SK-N-SH treated with all-trans-retinoic acid at 6 μM for 48 hours (cell line): ENCODE measurements at regions not wholly inside any gene's neighbourhood (a gene's known extent, or its start where the extent isn't known, plus 50 kb on each side); places are given as distances from the start of the nearest gene placed in this dataset.

ENCODE experiments used
- ATAC-seq: fragments of 200-7000 bp; cut with Tn5 transposase; 3 replicates; pipeline ENCODE4 v1.9.1; 2020; ENCODE audit warnings: mild to moderate bottlenecking, moderate library complexity
- ARNTL ChIP-seq: fragments of 450-650 bp; formaldehyde crosslinking; IDR thresholded peaks from 2 replicates; pipeline ENCODE4 v1.5.0; 2020; ENCODE audit warnings: low read depth, mild to moderate bottlenecking, moderate library complexity, borderline replicate concordance
- BACH2 ChIP-seq: fragments of 250-450 bp; sonication (Bioruptor Pico); IDR thresholded peaks from 2 replicates; pipeline ENCODE4 v1.9.0; 2021; ENCODE audit warnings: mild to moderate bottlenecking, borderline replicate concordance
- CSDC2 ChIP-seq: fragments of 250-450 bp; sonication (Bioruptor Pico); IDR thresholded peaks from 2 replicates; pipeline ENCODE4 v1.5.0; 2020; ENCODE audit warnings: mild to moderate bottlenecking, moderate library complexity
- ESRRG ChIP-seq: fragments of 250-450 bp; sonication (Bioruptor Pico); IDR thresholded peaks from 2 replicates; pipeline ENCODE4 v1.6.1; 2021; ENCODE audit warnings: mild to moderate bottlenecking
- GLIS3 ChIP-seq: fragments of 250-450 bp; sonication (Bioruptor Pico); IDR thresholded peaks from 2 replicates; pipeline ENCODE4 v1.5.0; 2020; ENCODE audit warnings: mild to moderate bottlenecking, moderate library complexity
- ISL1 ChIP-seq: fragments of 250-450 bp; sonication (Bioruptor Pico); IDR thresholded peaks from 2 replicates; pipeline ENCODE4 v2.1.2; 2022; ENCODE audit warnings: mild to moderate bottlenecking, moderate library complexity
- PPARA ChIP-seq: fragments of 250-450 bp; sonication (Bioruptor Pico); IDR thresholded peaks from 2 replicates; pipeline ENCODE4 v1.5.0; 2020; ENCODE audit warnings: mild to moderate bottlenecking, borderline replicate concordance
- RARB ChIP-seq: fragments of 250-450 bp; sonication (Bioruptor Pico); IDR thresholded peaks from 2 replicates; pipeline ENCODE4 v1.8.0; 2021; ENCODE audit warnings: mild to moderate bottlenecking, moderate library complexity
- TCF4 ChIP-seq: fragments of 250-450 bp; sonication (Bioruptor Pico); IDR thresholded peaks from 2 replicates; pipeline ENCODE4 v1.8.0; 2021; ENCODE audit warnings: mild to moderate bottlenecking, moderate library complexity, borderline replicate concordance
- TOX ChIP-seq: fragments of 250-450 bp; sonication (Bioruptor Pico); IDR thresholded peaks from 2 replicates; pipeline ENCODE4 v1.8.0; 2021; ENCODE audit warnings: mild to moderate bottlenecking, moderate library complexity, borderline replicate concordance
- ZFP3 ChIP-seq: fragments of 250-450 bp; sonication (Bioruptor Pico); IDR thresholded peaks from 2 replicates; pipeline ENCODE4 v1.5.0; 2020; ENCODE audit warnings: mild to moderate bottlenecking, moderate library complexity
- ZFP30 ChIP-seq: fragments of 450-650 bp; formaldehyde crosslinking; IDR thresholded peaks from 2 replicates; pipeline ENCODE4 v1.5.0; 2022; ENCODE audit warnings: mild to moderate bottlenecking, moderate library complexity
- ZNF565 ChIP-seq: fragments of 450-650 bp; formaldehyde crosslinking; conservative IDR thresholded peaks from 2 replicates; pipeline ENCODE4 v1.5.0; 2020; ENCODE audit warnings: low read depth, mild to moderate bottlenecking, moderate library complexity
- ZNF70 ChIP-seq: fragments of 450-650 bp; formaldehyde crosslinking; IDR thresholded peaks from 2 replicates; pipeline ENCODE4 v1.5.0; 2020; ENCODE audit warnings: mild to moderate bottlenecking, moderate library complexity
- ZNF8 ChIP-seq: fragments of 450-650 bp; formaldehyde crosslinking; IDR thresholded peaks from 2 replicates; pipeline ENCODE4 v1.5.0; 2020; ENCODE audit warnings: mild to moderate bottlenecking, moderate library complexity
- TF ChIP-seq, protein P1 (sequence below): fragments of 250-450 bp; sonication (Bioruptor Pico); IDR thresholded peaks from 2 replicates; pipeline ENCODE4 v1.8.0; 2020; ENCODE audit warnings: mild to moderate bottlenecking, moderate library complexity, borderline replicate concordance
- TF ChIP-seq, protein P2 (sequence below): fragments of 250-450 bp; sonication (Bioruptor Pico); IDR thresholded peaks from 2 replicates; pipeline ENCODE4 v1.5.0; 2020; ENCODE audit warnings: mild to moderate bottlenecking, moderate library complexity
- TF ChIP-seq, protein P3 (sequence below): fragments of 250-450 bp; sonication (Bioruptor Pico); IDR thresholded peaks from 2 replicates; pipeline ENCODE4 v1.5.1; 2021; ENCODE audit warnings: mild to moderate bottlenecking, moderate library complexity
- TF ChIP-seq, protein P4 (sequence below): fragments of 250-450 bp; sonication (Bioruptor Pico); IDR thresholded peaks from 2 replicates; pipeline ENCODE4 v1.8.0; 2021; ENCODE audit warnings: low read depth, mild to moderate bottlenecking, moderate library complexity, borderline replicate concordance

DNA sequence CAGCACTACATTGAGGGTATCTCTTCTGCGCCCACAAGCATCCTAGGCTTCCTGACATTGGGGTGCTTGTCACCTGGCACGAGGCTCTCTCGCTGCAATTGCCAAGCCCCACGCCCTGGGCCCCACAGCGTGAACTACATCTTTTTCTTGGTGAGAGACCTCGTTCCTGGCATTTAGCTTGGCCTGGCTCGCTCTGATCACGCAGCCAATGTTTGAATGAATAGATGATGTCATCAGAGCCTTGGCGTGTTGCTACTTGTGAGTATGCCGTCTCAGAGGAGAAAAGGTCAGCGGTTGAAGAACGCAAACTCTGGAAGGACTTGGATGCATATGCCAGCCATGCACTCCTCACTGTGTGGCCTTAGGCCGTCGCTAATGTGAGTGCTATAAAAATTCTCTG lies 150.2 kb upstream of the AUTS2 start:
- ATAC-seq = no peak
- TF ChIP-seq ISL1 (CRISPR knock-in tag) (no peak), GLIS3 (CRISPR knock-in tag) (no peak), CSDC2 (CRISPR knock-in tag) (no peak)
- TF ChIP-seq, protein P1, sequence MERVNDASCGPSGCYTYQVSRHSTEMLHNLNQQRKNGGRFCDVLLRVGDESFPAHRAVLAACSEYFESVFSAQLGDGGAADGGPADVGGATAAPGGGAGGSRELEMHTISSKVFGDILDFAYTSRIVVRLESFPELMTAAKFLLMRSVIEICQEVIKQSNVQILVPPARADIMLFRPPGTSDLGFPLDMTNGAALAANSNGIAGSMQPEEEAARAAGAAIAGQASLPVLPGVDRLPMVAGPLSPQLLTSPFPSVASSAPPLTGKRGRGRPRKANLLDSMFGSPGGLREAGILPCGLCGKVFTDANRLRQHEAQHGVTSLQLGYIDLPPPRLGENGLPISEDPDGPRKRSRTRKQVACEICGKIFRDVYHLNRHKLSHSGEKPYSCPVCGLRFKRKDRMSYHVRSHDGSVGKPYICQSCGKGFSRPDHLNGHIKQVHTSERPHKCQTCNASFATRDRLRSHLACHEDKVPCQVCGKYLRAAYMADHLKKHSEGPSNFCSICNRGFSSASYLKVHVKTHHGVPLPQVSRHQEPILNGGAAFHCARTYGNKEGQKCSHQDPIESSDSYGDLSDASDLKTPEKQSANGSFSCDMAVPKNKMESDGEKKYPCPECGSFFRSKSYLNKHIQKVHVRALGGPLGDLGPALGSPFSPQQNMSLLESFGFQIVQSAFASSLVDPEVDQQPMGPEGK (CRISPR knock-in tag) = no peak

DNA sequence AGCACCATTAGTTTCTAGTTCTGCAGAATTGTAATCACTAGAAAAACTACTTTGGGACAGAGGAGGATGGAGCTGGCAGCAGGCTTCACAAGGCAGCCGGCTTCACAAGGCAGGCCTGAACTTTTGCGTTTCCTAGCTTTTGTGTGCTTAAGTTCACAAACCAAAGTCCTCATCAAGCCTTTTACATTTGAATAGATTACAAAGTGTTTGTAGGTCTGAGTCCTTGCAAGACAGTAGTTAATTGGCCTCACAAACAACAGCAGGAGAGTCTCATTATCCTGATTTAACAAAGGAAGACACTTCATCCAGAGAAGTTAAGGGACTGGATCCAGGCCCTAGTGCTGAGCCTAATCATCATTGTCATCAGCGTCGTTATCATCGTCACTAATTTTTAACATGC lies 147.8 kb upstream of the AUTS2 start:
- no peak for ATAC-seq
- no peak for TF ChIP-seq ESRRG (CRISPR knock-in tag)
- no peak for TF ChIP-seq ZNF70 (CRISPR knock-in tag)
- TF ChIP-seq ZFP3 (CRISPR knock-in tag) = no peak
- TF ChIP-seq ZNF8 (CRISPR knock-in tag) = no peak
- TF ChIP-seq, protein P2, sequence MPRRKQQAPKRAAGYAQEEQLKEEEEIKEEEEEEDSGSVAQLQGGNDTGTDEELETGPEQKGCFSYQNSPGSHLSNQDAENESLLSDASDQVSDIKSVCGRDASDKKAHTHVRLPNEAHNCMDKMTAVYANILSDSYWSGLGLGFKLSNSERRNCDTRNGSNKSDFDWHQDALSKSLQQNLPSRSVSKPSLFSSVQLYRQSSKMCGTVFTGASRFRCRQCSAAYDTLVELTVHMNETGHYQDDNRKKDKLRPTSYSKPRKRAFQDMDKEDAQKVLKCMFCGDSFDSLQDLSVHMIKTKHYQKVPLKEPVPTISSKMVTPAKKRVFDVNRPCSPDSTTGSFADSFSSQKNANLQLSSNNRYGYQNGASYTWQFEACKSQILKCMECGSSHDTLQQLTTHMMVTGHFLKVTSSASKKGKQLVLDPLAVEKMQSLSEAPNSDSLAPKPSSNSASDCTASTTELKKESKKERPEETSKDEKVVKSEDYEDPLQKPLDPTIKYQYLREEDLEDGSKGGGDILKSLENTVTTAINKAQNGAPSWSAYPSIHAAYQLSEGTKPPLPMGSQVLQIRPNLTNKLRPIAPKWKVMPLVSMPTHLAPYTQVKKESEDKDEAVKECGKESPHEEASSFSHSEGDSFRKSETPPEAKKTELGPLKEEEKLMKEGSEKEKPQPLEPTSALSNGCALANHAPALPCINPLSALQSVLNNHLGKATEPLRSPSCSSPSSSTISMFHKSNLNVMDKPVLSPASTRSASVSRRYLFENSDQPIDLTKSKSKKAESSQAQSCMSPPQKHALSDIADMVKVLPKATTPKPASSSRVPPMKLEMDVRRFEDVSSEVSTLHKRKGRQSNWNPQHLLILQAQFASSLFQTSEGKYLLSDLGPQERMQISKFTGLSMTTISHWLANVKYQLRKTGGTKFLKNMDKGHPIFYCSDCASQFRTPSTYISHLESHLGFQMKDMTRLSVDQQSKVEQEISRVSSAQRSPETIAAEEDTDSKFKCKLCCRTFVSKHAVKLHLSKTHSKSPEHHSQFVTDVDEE = no peak
- TF ChIP-seq, protein P3, sequence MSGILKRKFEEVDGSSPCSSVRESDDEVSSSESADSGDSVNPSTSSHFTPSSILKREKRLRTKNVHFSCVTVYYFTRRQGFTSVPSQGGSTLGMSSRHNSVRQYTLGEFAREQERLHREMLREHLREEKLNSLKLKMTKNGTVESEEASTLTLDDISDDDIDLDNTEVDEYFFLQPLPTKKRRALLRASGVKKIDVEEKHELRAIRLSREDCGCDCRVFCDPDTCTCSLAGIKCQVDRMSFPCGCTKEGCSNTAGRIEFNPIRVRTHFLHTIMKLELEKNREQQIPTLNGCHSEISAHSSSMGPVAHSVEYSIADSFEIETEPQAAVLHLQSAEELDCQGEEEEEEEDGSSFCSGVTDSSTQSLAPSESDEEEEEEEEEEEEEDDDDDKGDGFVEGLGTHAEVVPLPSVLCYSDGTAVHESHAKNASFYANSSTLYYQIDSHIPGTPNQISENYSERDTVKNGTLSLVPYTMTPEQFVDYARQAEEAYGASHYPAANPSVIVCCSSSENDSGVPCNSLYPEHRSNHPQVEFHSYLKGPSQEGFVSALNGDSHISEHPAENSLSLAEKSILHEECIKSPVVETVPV (CRISPR knock-in tag) = no peak
- TF ChIP-seq CSDC2 (CRISPR knock-in tag) = no peak
- TF ChIP-seq TCF4 = no peak
- TF ChIP-seq ISL1 (CRISPR knock-in tag) = no peak
- no peak for TF ChIP-seq ZFP30 (CRISPR knock-in tag)
- TF ChIP-seq PPARA (CRISPR knock-in tag) = no peak
- TF ChIP-seq BACH2 (CRISPR knock-in tag) = no peak
- TF ChIP-seq, all 23 proteins: peak for 0

DNA sequence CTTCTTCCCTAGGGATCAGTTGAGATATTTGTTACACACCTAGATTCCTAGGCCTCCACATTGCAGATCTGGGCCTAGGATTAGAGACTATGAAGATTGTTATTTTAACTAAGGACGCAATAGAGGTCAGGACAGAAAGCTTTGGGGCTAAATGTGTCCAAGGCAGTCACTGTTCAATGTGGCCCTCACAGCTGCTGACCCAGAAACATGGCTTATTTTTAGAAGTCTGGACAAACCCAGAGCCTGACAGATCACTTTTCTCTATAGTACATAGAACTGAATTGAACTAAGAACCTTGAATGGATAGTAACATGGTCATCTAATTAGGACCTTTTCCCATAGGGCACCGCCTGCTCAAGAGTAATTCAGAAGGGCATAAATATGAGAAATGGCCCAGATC lies 146.6 kb upstream of the AUTS2 start:
- no peak for ATAC-seq
- no peak for TF ChIP-seq ARNTL (CRISPR knock-in tag)
- TF ChIP-seq ZNF565 = no peak
- TF ChIP-seq TCF4 = no peak
- no peak for TF ChIP-seq TOX (CRISPR knock-in tag)
- TF ChIP-seq ZNF70 (CRISPR knock-in tag) = no peak
- no peak for TF ChIP-seq ISL1 (CRISPR knock-in tag)
- TF ChIP-seq ZFP30 (CRISPR knock-in tag) = no peak
- TF ChIP-seq, protein P3 (CRISPR knock-in tag) = no peak
- TF ChIP-seq ESRRG (CRISPR knock-in tag) = no peak
- TF ChIP-seq CSDC2 (CRISPR knock-in tag) = no peak

DNA sequence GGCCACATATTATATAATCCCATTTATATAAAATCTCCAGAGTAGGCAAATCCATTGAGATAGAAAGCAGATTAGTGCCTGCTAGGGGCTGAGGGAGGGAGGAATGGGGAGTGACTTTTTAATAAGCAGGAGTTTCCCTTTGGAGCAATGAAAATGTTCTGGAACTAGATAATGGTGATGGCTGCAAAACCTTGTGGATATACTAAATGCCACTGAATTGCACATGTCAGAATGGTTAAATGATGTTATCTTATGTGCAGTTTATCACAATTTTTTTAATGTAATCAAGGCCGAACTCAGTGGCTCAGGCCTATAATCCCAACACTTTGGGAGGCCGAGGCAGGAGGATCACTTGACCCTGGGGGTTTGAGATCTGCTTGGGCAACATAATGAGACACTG lies 145.5 kb upstream of the AUTS2 start:
- no peak for ATAC-seq
- no peak for TF ChIP-seq TOX (CRISPR knock-in tag)
- TF ChIP-seq, protein P1 (CRISPR knock-in tag) = no peak
- no peak for TF ChIP-seq PPARA (CRISPR knock-in tag)
- TF ChIP-seq ISL1 (CRISPR knock-in tag) = no peak
- no peak for TF ChIP-seq RARB (CRISPR knock-in tag)
- TF ChIP-seq, protein P4, sequence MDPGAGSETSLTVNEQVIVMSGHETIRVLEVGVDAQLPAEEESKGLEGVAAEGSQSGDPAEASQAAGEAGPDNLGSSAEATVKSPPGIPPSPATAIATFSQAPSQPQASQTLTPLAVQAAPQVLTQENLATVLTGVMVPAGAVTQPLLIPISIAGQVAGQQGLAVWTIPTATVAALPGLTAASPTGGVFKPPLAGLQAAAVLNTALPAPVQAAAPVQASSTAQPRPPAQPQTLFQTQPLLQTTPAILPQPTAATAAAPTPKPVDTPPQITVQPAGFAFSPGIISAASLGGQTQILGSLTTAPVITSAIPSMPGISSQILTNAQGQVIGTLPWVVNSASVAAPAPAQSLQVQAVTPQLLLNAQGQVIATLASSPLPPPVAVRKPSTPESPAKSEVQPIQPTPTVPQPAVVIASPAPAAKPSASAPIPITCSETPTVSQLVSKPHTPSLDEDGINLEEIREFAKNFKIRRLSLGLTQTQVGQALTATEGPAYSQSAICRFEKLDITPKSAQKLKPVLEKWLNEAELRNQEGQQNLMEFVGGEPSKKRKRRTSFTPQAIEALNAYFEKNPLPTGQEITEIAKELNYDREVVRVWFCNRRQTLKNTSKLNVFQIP (CRISPR knock-in tag) = no peak
- no peak for TF ChIP-seq BACH2 (CRISPR knock-in tag)
- TF ChIP-seq ZFP3 (CRISPR knock-in tag) = no peak
- TF ChIP-seq ARNTL (CRISPR knock-in tag) = no peak
- TF ChIP-seq, protein P2 = no peak
- no peak for TF ChIP-seq GLIS3 (CRISPR knock-in tag)
- no peak for TF ChIP-seq ESRRG (CRISPR knock-in tag)
- no peak for TF ChIP-seq CSDC2 (CRISPR knock-in tag)
- TF ChIP-seq ZNF8 (CRISPR knock-in tag) = no peak
